H1 (cell line): ENCODE measurements at regions not wholly inside any gene's neighbourhood (a gene's known extent, or its start where the extent isn't known, plus 50 kb on each side); places are given as distances from the start of the nearest gene placed in this dataset.
A peak's percentile ranks its signal among the peaks of the same experiment; 100 is the strongest.

ENCODE experiments used
- CTCF ChIA-PET: fragments of 300-600 bp; sonication (Branson Sonifier 250); formaldehyde crosslinking; loops from one replicate; lab custom pipeline; 2021; ENCODE audit not compliant: partially characterized antibody; lab: Charles Lee
- POLR2A ChIA-PET: fragments of 300-600 bp; sonication (Branson Sonifier 250); formaldehyde crosslinking; loops from one replicate; lab custom pipeline; 2021; ENCODE audit warnings: inconsistent platforms; ENCODE audit not compliant: partially characterized antibody; lab: Charles Lee
- DNase-seq, 2 experiments: peaks; one replicate each; pipeline versions ENCODE4 v3.0.0 to v3.0.0-alpha.2; 2010 to 2022; ENCODE audit warnings: low spot score in 2 of 2, low read depth in 1 of 2, mixed read lengths in 1 of 2
- FAIRE-seq: peaks from 2 replicates; lab custom pipeline; 2011; peaks lifted over from hg19 to GRCh38; lab: Jason Lieb, UNC
- H2AFZ ChIP-seq: 2 replicates; pipeline ENCODE4 v1.8.1; 2012; ENCODE audit warnings: low read length, inconsistent platforms
- H2AK5ac ChIP-seq: 2 replicates; pipeline ENCODE4 v1.6.1; 2013; ENCODE audit warnings: low read depth, low read length
- H2BK120ac ChIP-seq: replicated peaks from 2 replicates; pipeline ENCODE3; 2013; ENCODE audit warnings: low read depth, low read length, inconsistent platforms
- H2BK12ac ChIP-seq: 2 replicates; pipeline ENCODE4 v1.6.1; 2013; ENCODE audit warnings: low read depth, low read length
- H2BK15ac ChIP-seq: 2 replicates; pipeline ENCODE4 v1.6.1; 2013; ENCODE audit warnings: low read length
- H2BK20ac ChIP-seq: 2 replicates; pipeline ENCODE4 v1.6.1; 2013; ENCODE audit warnings: low read length
- H2BK5ac ChIP-seq: 2 replicates; pipeline ENCODE4 v1.6.1; 2013; ENCODE audit warnings: low read depth, low read length
- H3K14ac ChIP-seq: 2 replicates; pipeline ENCODE4 v1.6.1; 2013; ENCODE audit warnings: inconsistent platforms; ENCODE audit not compliant: insufficient read length
- H3K18ac ChIP-seq: 2 replicates; pipeline ENCODE4 v1.6.1; 2013; ENCODE audit warnings: low read length; ENCODE audit errors: extremely low read depth
- H3K23ac ChIP-seq: 2 replicates; pipeline ENCODE4 v1.6.1; 2013; ENCODE audit warnings: inconsistent platforms; ENCODE audit not compliant: insufficient read length
- H3K23me2 ChIP-seq: 2 replicates; pipeline ENCODE4 v1.6.1; 2013; ENCODE audit warnings: low read depth, low read length
- H3K27ac ChIP-seq: 2 replicates; pipeline ENCODE4 v1.6.1; 2011; ENCODE audit warnings: low read depth, low read length, inconsistent platforms
- H3K27me3 ChIP-seq, 4 experiments: replicated peaks in 1 of 4; 1 replicate in 1 of 4; 2 replicates in 3 of 4; pipeline versions ENCODE4 v1.6.1 to v1.8.1; 2011 to 2013; ENCODE audit warnings: low read length in 3 of 4, mild to moderate bottlenecking in 3 of 4, inconsistent platforms in 2 of 4, mixed read lengths in 2 of 4, moderate library complexity in 1 of 4; ENCODE audit not compliant: control insufficient read depth in 3 of 4, insufficient read depth in 3 of 4; ENCODE audit errors: extremely low read depth in 1 of 4
- H3K36me3 ChIP-seq, 4 experiments: 2 replicates each; pipeline versions ENCODE4 v1.6.1 to v1.8.1; 2011 to 2013; ENCODE audit warnings: mild to moderate bottlenecking in 4 of 4, low read length in 3 of 4, moderate library complexity in 2 of 4, control low read depth in 1 of 4, inconsistent platforms in 1 of 4; ENCODE audit not compliant: insufficient read depth in 4 of 4, control insufficient read depth in 2 of 4
- H3K4ac ChIP-seq: replicated peaks from 2 replicates; pipeline ENCODE3; 2013; ENCODE audit warnings: low read length, low read depth, mixed read lengths, inconsistent platforms; ENCODE audit not compliant: insufficient read length
- H3K4me1 ChIP-seq, 4 experiments: replicated peaks in 1 of 4; 1 replicate in 1 of 4; 2 replicates in 3 of 4; pipeline versions ENCODE4 v1.6.1 to v1.8.1; 2011 to 2013; ENCODE audit warnings: low read length in 3 of 4, inconsistent platforms in 2 of 4, mixed read lengths in 1 of 4; ENCODE audit not compliant: insufficient read depth in 4 of 4, control insufficient read depth in 3 of 4
- H3K4me2 ChIP-seq, 2 experiments: 2 replicates each; pipeline versions ENCODE4 v1.6.1 to v1.8.1; 2011 to 2013; ENCODE audit warnings: low read depth in 2 of 2, low read length in 2 of 2, control low read depth in 1 of 2, inconsistent platforms in 1 of 2, mild to moderate bottlenecking in 1 of 2; ENCODE audit not compliant: insufficient read depth in 1 of 2
- H3K4me3 ChIP-seq, 4 experiments: fragments of 200-600, 300-600 bp in 1 of 4; sonication (generic), shearing (Covaris generic), sonication (Bioruptor Twin) in 1 of 4; 2 replicates each; pipeline versions ENCODE4 v1.5.1 to v1.8.1; 2011 to 2016; ENCODE audit warnings: low read length in 4 of 4, low read depth in 3 of 4, control low read depth in 2 of 4, inconsistent platforms in 2 of 4, mild to moderate bottlenecking in 2 of 4, mixed read lengths in 1 of 4, moderate library complexity in 1 of 4; ENCODE audit not compliant: insufficient read depth in 2 of 4; ENCODE audit errors: extremely low read depth in 1 of 4
- H3K56ac ChIP-seq: replicated peaks from 2 replicates; pipeline ENCODE3; 2013; ENCODE audit warnings: low read depth, mild to moderate bottlenecking, mixed read lengths, low read length, inconsistent platforms; ENCODE audit not compliant: insufficient read length
- H3K79me1 ChIP-seq: 2 replicates; pipeline ENCODE4 v1.6.1; 2013; ENCODE audit warnings: low read depth, low read length, control low read depth
- H3K79me2 ChIP-seq, 2 experiments: 2 replicates each; pipeline versions ENCODE4 v1.6.1 to v1.8.1; 2012 to 2013; ENCODE audit warnings: low read length in 2 of 2, mild to moderate bottlenecking in 2 of 2, inconsistent platforms in 1 of 2; ENCODE audit not compliant: insufficient read depth in 2 of 2, control insufficient read depth in 1 of 2
- H3K9ac ChIP-seq, 4 experiments: replicated peaks in 1 of 4; 1 replicate in 1 of 4; 2 replicates in 3 of 4; pipeline versions ENCODE4 v1.6.1 to v1.8.1; 2011 to 2013; ENCODE audit warnings: low read depth in 3 of 4, low read length in 3 of 4, control low read depth in 2 of 4, mild to moderate bottlenecking in 2 of 4, moderate library complexity in 2 of 4, inconsistent platforms in 1 of 4; ENCODE audit errors: extremely low read depth in 1 of 4
- H3K9me3 ChIP-seq, 2 experiments: 2 replicates each; pipeline versions ENCODE4 v1.6.1 to v1.8.1; 2012 to 2013; ENCODE audit warnings: mild to moderate bottlenecking in 2 of 2, moderate library complexity in 2 of 2, control low read depth in 1 of 2, inconsistent platforms in 1 of 2, low read depth in 1 of 2, low read length in 1 of 2, mixed read lengths in 1 of 2; ENCODE audit not compliant: insufficient read depth in 2 of 2
- H4K20me1 ChIP-seq, 2 experiments: replicated peaks in 1 of 2; 2 replicates each; pipeline versions ENCODE3 to v1.8.1; 2011 to 2013; ENCODE audit warnings: inconsistent platforms in 2 of 2, low read length in 2 of 2, mild to moderate bottlenecking in 1 of 2; ENCODE audit not compliant: insufficient read depth in 2 of 2, control insufficient read depth in 1 of 2
- H4K5ac ChIP-seq: 2 replicates; pipeline ENCODE4 v1.6.1; 2013; ENCODE audit warnings: low read length, low read depth, mixed read lengths, inconsistent platforms; ENCODE audit not compliant: insufficient read length
- H4K8ac ChIP-seq: 2 replicates; pipeline ENCODE4 v1.8.0; 2013; ENCODE audit warnings: mild to moderate bottlenecking, moderate library complexity, low read length, inconsistent platforms; ENCODE audit not compliant: insufficient read depth; ENCODE audit errors: extremely low read depth
- H4K91ac ChIP-seq: replicated peaks from 2 replicates; pipeline ENCODE3; 2013; ENCODE audit warnings: low read length, mixed read lengths, inconsistent platforms; ENCODE audit not compliant: insufficient read length
- WGBS, 2 experiments: shearing (Covaris generic) in 1 of 2; methylation state at CpG; one replicate each; pipeline versions ENCODE4 v1.1.6 to v1.1.7; 2013 to 2015; ENCODE audit warnings: low lambda C conversion rate in 2 of 2, mixed read lengths in 2 of 2, inconsistent platforms in 1 of 2, low coverage in 1 of 2, missing lambda C conversion rate in 1 of 2; ENCODE audit not compliant: insufficient replicate concordance in 2 of 2, insufficient coverage in 1 of 2, insufficient read length in 1 of 2; ENCODE audit errors: extremely low coverage in 1 of 2, missing lambda C conversion rate in 1 of 2; 5-methylcytosine and 5-hydroxymethylcytosine counted together

GRCh38 chrX:131704136-131704695, 160.3 kb downstream of the OR13H1 start:
- H4K91ac ChIP-seq: no peak overlapping the region
- no peak overlapping the region for H3K4me3 ChIP-seq
- no peak overlapping the region for H3K27ac ChIP-seq
- no peak overlapping the region for H2BK12ac ChIP-seq
- DNase-seq (no peak), FAIRE-seq (peak; percentile 13)
- no peak overlapping the region for H2BK5ac ChIP-seq
- H2BK20ac ChIP-seq: no peak overlapping the region
- H3K23me2 ChIP-seq: no peaks in the 10 kb centered on the region
- ChIA-PET POLR2A (no interaction called here), CTCF (no interaction called here)
- H2BK15ac ChIP-seq: no peak overlapping the region
- H3K4me2 ChIP-seq: no peak overlapping the region
- H3K27me3 ChIP-seq: no peaks in the 10 kb centered on the region
- peaks cover 0 to 31% (median 12%) of the 10 kb centered on the region in 4 experiments; a peak in 5 of 8 replicates for H3K36me3 ChIP-seq
- no peak overlapping the region for H3K4ac ChIP-seq
- no peak overlapping the region for H4K8ac ChIP-seq
- H3K23ac ChIP-seq: no peak overlapping the region
- no peaks in the 10 kb centered on the region for H3K79me1 ChIP-seq
- H2BK120ac ChIP-seq: no peak overlapping the region
- no peaks in the 10 kb centered on the region for H4K20me1 ChIP-seq
- 0 out of 4 replicates have a peak, but pooled peaks cover 0 to 3% of the 10 kb centered on the region in 2 experiments for H3K9me3 ChIP-seq
- H3K56ac ChIP-seq: no peak overlapping the region
- H3K14ac ChIP-seq: no peak overlapping the region
- no peak overlapping the region for H3K9ac ChIP-seq
- no peak overlapping the region for H4K5ac ChIP-seq
- no peak overlapping the region for H2AFZ ChIP-seq
- no peak overlapping the region for H2AK5ac ChIP-seq
- no peaks in the 10 kb centered on the region for H3K79me2 ChIP-seq
- 96% methylated on average over 14 of the region's 17 CpGs; no CpG with 5 or more reads in 1 of the 2 experiments for WGBS, 2 experiments
- H3K18ac ChIP-seq: no peak overlapping the region
- H3K4me1 ChIP-seq: no peaks in the 10 kb centered on the region
